GM12878 (cell line): ENCODE measurements at regions not wholly inside any gene's neighbourhood (a gene's known extent, or its start where the extent isn't known, plus 50 kb on each side); places are given as distances from the start of the nearest gene placed in this dataset.

Experiments
- ATAC-seq: fragments of 200-7000 bp; cut with Tn5 transposase; 3 replicates; pipeline ENCODE4 v1.9.1; 2020; ENCODE audit warnings: mild to moderate bottlenecking, moderate library complexity
- BruUV-seq: library from RNA; stranded (reverse); fragments of 400-500 nt; replicated peaks from 2 replicates; lab custom pipeline; 2021; lab: Mats Ljungman, UMichigan
- CTCF ChIA-PET: fragments of 300-600 bp; sonication (Branson Sonifier 250); formaldehyde crosslinking; extraction: SDS; loops from one replicate; lab custom pipeline; 2021; ENCODE audit warnings: inconsistent platforms; lab: Yijun Ruan, JAX
- POLR2A ChIA-PET: fragments of 350-600 bp; formaldehyde crosslinking; extraction: SDS; loops from one replicate; lab custom pipeline; 2021; ENCODE audit warnings: inconsistent platforms; lab: Charles Lee
- RAD21 ChIA-PET: fragments of 300-600 bp; sonication (Branson Sonifier 250); formaldehyde crosslinking; loops from one replicate; lab custom pipeline; 2023; ENCODE audit warnings: antibody characterized with exemption; ENCODE audit not compliant: unreplicated experiment; lab: Charles Lee
- SMC1A ChIA-PET: fragments of 300-600 bp; sonication (Branson Sonifier 250); formaldehyde crosslinking; loops from one replicate; lab custom pipeline; 2023; ENCODE audit not compliant: unreplicated experiment, uncharacterized antibody; lab: Charles Lee
- DNase-seq: peaks from one replicate; pipeline ENCODE4 v3.0.0-alpha.2; 2011; ENCODE audit warnings: low read depth, low spot score
- FAIRE-seq: peaks from 3 replicates; lab custom pipeline; 2011; peaks lifted over from hg19 to GRCh38; lab: Jason Lieb, UNC
- H2AFZ ChIP-seq: 2 replicates; pipeline ENCODE4 v1.6.0; 2011; ENCODE audit warnings: low read depth, low read length, control low read depth; ENCODE audit not compliant: control insufficient read depth
- H3K27ac ChIP-seq: 2 replicates; pipeline ENCODE4 v1.5.1; 2011; ENCODE audit warnings: control low read depth; ENCODE audit not compliant: control insufficient read depth, insufficient read depth
- H3K27me3 ChIP-seq, 2 experiments: replicated peaks in 1 of 2; 2 replicates each; pipeline versions ENCODE4 v1.6.0 to v1.6.1; 2011; ENCODE audit warnings: low read length in 1 of 2; ENCODE audit not compliant: control insufficient read depth in 2 of 2, insufficient read depth in 2 of 2
- H3K36me3 ChIP-seq, 2 experiments: 2 replicates each; pipeline ENCODE4 v1.5.1; 2011; ENCODE audit warnings: low read length in 1 of 2; ENCODE audit not compliant: control insufficient read depth in 2 of 2, insufficient read depth in 2 of 2
- H3K4me1 ChIP-seq: 2 replicates; pipeline ENCODE4 v1.6.1; 2011; ENCODE audit warnings: mild to moderate bottlenecking, low read length, moderate library complexity, mixed read lengths; ENCODE audit not compliant: control insufficient read depth, insufficient read depth
- H3K4me2 ChIP-seq: 2 replicates; pipeline ENCODE4 v1.6.0; 2011; ENCODE audit warnings: control low read depth; ENCODE audit not compliant: control insufficient read depth, insufficient read depth
- H3K4me3 ChIP-seq: fragments of 200-600 bp; sonication (generic); 2 replicates; pipeline ENCODE4 v1.5.1; 2016
- H3K79me2 ChIP-seq: 2 replicates; pipeline ENCODE4 v1.6.0; 2011; ENCODE audit warnings: low read length; ENCODE audit not compliant: control insufficient read depth, insufficient read depth
- H3K9ac ChIP-seq: 2 replicates; pipeline ENCODE4 v1.8.0; 2011; ENCODE audit warnings: low read length, control low read depth, mixed read lengths; ENCODE audit not compliant: control insufficient read depth, insufficient read depth
- H3K9me3 ChIP-seq: replicated peaks from 3 replicates; pipeline ENCODE4 v1.5.1; 2011; ENCODE audit warnings: mild to moderate bottlenecking, low read length; ENCODE audit not compliant: control insufficient read depth, insufficient read depth
- H4K20me1 ChIP-seq: 2 replicates; pipeline ENCODE4 v1.6.0; 2011; ENCODE audit not compliant: control insufficient read depth, insufficient read depth
- CHD1 ChIP-seq: IDR thresholded peaks from 2 replicates; pipeline ENCODE4 v1.6.1; 2012; ENCODE audit warnings: low read depth, low read length, improper control_type of control experiment
- FOS ChIP-seq: IDR thresholded peaks from 3 replicates; pipeline ENCODE4 v1.6.1; 2011; ENCODE audit warnings: borderline replicate concordance; ENCODE audit not compliant: insufficient read length; ENCODE audit errors: extremely low read depth
- HDAC6 ChIP-seq: fragments of 200-600 bp; sonication (generic); IDR thresholded peaks from one replicate; pipeline ENCODE4 v1.8.0; 2017; ENCODE audit warnings: antibody characterized with exemption; ENCODE audit not compliant: unreplicated experiment
- JUNB ChIP-seq: IDR thresholded peaks from 2 replicates; pipeline ENCODE4 v1.6.1; 2016; ENCODE audit warnings: antibody characterized with exemption, mild to moderate bottlenecking
- MEF2A ChIP-seq: IDR thresholded peaks from 2 replicates; pipeline ENCODE4 v1.6.1; 2011; ENCODE audit warnings: low read depth, mild to moderate bottlenecking, low read length, moderate library complexity; ENCODE audit not compliant: insufficient read depth
- NFYA ChIP-seq: IDR thresholded peaks from 2 replicates; pipeline ENCODE4 v1.6.1; 2011; ENCODE audit warnings: low read depth, mild to moderate bottlenecking, low read length, improper control_type of control experiment, borderline replicate concordance
- POLR2AphosphoS2 ChIP-seq: IDR thresholded peaks from 2 replicates; pipeline ENCODE4 v1.6.1; 2011; ENCODE audit warnings: low read depth, mild to moderate bottlenecking, low read length, improper control_type of control experiment, moderate library complexity
- RAD51 ChIP-seq: fragments of 450-650 bp; IDR thresholded peaks from 2 replicates; pipeline ENCODE4 v1.6.1; 2016; ENCODE audit warnings: moderate library complexity, mild to moderate bottlenecking, inconsistent platforms
- ZNF217 ChIP-seq: fragments of 450-650 bp; IDR thresholded peaks from 2 replicates; pipeline ENCODE4 v1.6.1; 2017; ENCODE audit warnings: antibody characterized with exemption, mild to moderate bottlenecking
- WGBS: methylation state at CpG from one replicate; pipeline ENCODE4 v1.1.6; 2016; ENCODE audit warnings: low lambda C conversion rate; ENCODE audit not compliant: insufficient replicate concordance, insufficient coverage; ENCODE audit errors: missing lambda C conversion rate; 5-methylcytosine and 5-hydroxymethylcytosine counted together
- in situ Hi-C: fragments of 300-500 bp; cut with MboI; formaldehyde crosslinking; loops from 9 replicates; pipeline ENCODE4 v1.14.3; 2018; ENCODE audit warnings: mixed read lengths
- intact Hi-C: fragments of 100-400 bp; cut with micrococcal nuclease; formaldehyde crosslinking; loops from one replicate; pipeline ENCODE4 v1.14.2; 2022; ENCODE audit not compliant: unreplicated experiment
- TF ChIP-seq, protein P1 (sequence below): IDR thresholded peaks from 2 replicates; pipeline ENCODE4 v1.6.1; 2012; ENCODE audit warnings: low read length, inconsistent platforms
- TF ChIP-seq, protein P2 (sequence below): fragments of 450-650 bp; IDR thresholded peaks from 2 replicates; pipeline ENCODE4 v1.6.1; 2017; ENCODE audit warnings: mild to moderate bottlenecking, moderate library complexity
- TF ChIP-seq, protein P3 (sequence below): fragments of 450-650 bp; formaldehyde crosslinking; IDR thresholded peaks from 2 replicates; pipeline ENCODE4 v1.4.0; 2020; ENCODE audit warnings: mild to moderate bottlenecking, moderate library complexity

DNA sequence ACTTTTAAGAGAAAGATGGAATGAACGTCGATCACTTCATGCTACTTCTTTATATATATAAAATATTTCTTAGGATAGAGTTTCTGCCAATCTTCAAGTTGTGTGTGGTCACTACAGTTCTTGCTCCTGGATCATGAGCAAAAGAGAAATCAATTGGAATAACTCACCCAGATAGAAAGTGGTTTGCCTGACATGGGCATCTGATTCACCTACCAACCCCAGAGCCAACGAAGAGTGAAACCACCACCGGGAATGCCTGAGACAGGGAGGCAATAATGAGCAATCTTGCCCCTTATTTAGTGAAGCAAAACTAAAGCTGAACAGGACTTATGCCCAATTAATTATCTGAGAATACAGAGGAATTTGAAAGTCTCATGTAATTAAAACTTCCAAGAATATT, 250.2 kb upstream of the REG3G start (continued):
- no peak for TF ChIP-seq MEF2A

DNA sequence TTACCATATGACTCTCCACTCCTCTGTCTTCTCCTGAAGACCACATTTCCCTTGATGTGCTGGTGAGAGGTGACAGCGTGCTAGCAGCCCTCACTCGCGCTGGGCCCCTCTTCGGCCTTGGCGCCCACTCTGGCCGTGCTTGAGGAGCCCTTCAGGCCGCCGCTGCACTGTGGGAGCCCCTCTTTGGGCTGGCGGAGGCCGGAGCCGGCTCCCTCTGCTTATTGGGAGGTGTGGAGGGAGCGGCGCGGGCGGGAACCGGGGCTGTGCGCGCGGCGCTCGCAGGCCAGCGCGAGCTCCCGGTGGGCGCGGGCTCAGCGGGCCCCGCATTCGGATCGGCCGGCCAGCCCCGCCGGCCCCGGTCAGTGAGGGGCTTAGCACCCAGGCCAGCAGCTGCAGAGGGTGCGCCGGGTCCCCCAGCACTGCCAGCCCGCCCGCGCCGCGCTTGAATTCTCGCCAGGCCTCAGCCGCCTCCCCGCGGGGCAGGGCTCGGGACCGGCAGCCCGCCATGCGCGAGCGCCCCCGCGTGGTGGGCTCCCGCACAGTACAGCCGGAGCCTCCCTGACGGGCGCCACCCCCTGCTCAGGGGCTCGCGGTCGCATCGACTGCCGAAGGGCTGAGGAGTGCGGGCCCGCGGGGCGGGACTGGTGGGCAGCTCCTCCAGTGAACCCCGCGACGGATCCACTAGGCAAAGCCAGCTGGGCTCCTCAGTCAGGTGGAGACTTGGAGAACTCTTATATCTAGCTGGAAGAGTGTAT, 246.6 kb upstream of the REG3G start:
- CTCF ChIA-PET: interaction anchor here (0.8 kb wide), 1 partner anchor 174 kb away, joined by 3 read pairs; no protein-coding TSS in a partner anchor
- no peak overlapping the region for H2AFZ ChIP-seq
- DNase-seq (no peak), ATAC-seq (no peak), FAIRE-seq (no peak)
- intact Hi-C loops (no loop called here), in situ Hi-C loops (no loop called here)
- no peaks in the 10 kb centered on the region for H4K20me1 ChIP-seq
- SMC1A ChIA-PET: no interaction called here
- H3K27me3 ChIP-seq: no peaks in the 10 kb centered on the region
- no peaks in the 10 kb centered on the region for H3K79me2 ChIP-seq
- H3K9me3 ChIP-seq: no peaks in the 10 kb centered on the region; the same call in 2 of the 3 replicates
- H3K4me2 ChIP-seq: no peak overlapping the region
- no peak overlapping the region for H3K27ac ChIP-seq
- no peaks in the 10 kb centered on the region for H3K4me1 ChIP-seq
- H3K36me3 ChIP-seq: no peaks in the 10 kb centered on the region
- BruUV-seq: no TSS peak
- H3K9ac ChIP-seq: no peak overlapping the region
- H3K4me3 ChIP-seq: no peak overlapping the region
- POLR2A ChIA-PET: no interaction called here
- RAD21 ChIA-PET: no interaction called here
- WGBS: 86% methylated on average over 47 of the region's 69 CpGs
- TF ChIP-seq POLR2AphosphoS2 (no peak), RAD51 (no peak), NFYA (no peak), FOS (no peak), CHD1 (no peak), ZNF217 (no peak), HDAC6 (no peak), JUNB (no peak)
- TF ChIP-seq, protein P1, sequence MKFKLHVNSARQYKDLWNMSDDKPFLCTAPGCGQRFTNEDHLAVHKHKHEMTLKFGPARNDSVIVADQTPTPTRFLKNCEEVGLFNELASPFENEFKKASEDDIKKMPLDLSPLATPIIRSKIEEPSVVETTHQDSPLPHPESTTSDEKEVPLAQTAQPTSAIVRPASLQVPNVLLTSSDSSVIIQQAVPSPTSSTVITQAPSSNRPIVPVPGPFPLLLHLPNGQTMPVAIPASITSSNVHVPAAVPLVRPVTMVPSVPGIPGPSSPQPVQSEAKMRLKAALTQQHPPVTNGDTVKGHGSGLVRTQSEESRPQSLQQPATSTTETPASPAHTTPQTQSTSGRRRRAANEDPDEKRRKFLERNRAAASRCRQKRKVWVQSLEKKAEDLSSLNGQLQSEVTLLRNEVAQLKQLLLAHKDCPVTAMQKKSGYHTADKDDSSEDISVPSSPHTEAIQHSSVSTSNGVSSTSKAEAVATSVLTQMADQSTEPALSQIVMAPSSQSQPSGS: no peak
- TF ChIP-seq, protein P2, sequence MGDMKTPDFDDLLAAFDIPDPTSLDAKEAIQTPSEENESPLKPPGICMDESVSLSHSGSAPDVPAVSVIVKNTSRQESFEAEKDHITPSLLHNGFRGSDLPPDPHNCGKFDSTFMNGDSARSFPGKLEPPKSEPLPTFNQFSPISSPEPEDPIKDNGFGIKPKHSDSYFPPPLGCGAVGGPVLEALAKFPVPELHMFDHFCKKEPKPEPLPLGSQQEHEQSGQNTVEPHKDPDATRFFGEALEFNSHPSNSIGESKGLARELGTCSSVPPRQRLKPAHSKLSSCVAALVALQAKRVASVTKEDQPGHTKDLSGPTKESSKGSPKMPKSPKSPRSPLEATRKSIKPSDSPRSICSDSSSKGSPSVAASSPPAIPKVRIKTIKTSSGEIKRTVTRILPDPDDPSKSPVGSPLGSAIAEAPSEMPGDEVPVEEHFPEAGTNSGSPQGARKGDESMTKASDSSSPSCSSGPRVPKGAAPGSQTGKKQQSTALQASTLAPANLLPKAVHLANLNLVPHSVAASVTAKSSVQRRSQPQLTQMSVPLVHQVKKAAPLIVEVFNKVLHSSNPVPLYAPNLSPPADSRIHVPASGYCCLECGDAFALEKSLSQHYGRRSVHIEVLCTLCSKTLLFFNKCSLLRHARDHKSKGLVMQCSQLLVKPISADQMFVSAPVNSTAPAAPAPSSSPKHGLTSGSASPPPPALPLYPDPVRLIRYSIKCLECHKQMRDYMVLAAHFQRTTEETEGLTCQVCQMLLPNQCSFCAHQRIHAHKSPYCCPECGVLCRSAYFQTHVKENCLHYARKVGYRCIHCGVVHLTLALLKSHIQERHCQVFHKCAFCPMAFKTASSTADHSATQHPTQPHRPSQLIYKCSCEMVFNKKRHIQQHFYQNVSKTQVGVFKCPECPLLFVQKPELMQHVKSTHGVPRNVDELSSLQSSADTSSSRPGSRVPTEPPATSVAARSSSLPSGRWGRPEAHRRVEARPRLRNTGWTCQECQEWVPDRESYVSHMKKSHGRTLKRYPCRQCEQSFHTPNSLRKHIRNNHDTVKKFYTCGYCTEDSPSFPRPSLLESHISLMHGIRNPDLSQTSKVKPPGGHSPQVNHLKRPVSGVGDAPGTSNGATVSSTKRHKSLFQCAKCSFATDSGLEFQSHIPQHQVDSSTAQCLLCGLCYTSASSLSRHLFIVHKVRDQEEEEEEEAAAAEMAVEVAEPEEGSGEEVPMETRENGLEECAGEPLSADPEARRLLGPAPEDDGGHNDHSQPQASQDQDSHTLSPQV: no peak
- TF ChIP-seq, protein P3, sequence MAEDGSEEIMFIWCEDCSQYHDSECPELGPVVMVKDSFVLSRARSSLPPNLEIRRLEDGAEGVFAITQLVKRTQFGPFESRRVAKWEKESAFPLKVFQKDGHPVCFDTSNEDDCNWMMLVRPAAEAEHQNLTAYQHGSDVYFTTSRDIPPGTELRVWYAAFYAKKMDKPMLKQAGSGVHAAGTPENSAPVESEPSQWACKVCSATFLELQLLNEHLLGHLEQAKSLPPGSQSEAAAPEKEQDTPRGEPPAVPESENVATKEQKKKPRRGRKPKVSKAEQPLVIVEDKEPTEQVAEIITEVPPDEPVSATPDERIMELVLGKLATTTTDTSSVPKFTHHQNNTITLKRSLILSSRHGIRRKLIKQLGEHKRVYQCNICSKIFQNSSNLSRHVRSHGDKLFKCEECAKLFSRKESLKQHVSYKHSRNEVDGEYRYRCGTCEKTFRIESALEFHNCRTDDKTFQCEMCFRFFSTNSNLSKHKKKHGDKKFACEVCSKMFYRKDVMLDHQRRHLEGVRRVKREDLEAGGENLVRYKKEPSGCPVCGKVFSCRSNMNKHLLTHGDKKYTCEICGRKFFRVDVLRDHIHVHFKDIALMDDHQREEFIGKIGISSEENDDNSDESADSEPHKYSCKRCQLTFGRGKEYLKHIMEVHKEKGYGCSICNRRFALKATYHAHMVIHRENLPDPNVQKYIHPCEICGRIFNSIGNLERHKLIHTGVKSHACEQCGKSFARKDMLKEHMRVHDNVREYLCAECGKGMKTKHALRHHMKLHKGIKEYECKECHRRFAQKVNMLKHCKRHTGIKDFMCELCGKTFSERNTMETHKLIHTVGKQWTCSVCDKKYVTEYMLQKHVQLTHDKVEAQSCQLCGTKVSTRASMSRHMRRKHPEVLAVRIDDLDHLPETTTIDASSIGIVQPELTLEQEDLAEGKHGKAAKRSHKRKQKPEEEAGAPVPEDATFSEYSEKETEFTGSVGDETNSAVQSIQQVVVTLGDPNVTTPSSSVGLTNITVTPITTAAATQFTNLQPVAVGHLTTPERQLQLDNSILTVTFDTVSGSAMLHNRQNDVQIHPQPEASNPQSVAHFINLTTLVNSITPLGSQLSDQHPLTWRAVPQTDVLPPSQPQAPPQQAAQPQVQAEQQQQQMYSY (CRISPR knock-in tag): no peak
